Jurkat, Clone E6-1 (cell line): ENCODE measurements at regions not wholly inside any gene's neighbourhood (a gene's known extent, or its start where the extent isn't known, plus 50 kb on each side); places are given as distances from the start of the nearest gene placed in this dataset.

Experiments used
- DNase-seq: peaks from one replicate; pipeline ENCODE4 v3.0.0-alpha.2; 2011; ENCODE audit warnings: low read depth, low spot score
- H3K4me3 ChIP-seq: 2 replicates; pipeline ENCODE4 v1.5.1; 2011; ENCODE audit warnings: mild to moderate bottlenecking, low read length, control low read depth, moderate library complexity

- no peak for DNase-seq
Observed at GRCh38 chr21:16606271-16606670, 876.5 kb downstream of the USP25 start.

GRCh38 chr21:16608209-16608830 lies 878.5 kb downstream of the USP25 start:
- DNase-seq, result no peak
- H3K4me3 ChIP-seq, result no peak overlapping the region

More at GRCh38 chr21:16606271-16606670, 876.5 kb downstream of the USP25 start:
- no peak overlapping the region for H3K4me3 ChIP-seq

GRCh38 chr21:16619281-16619680 lies 889.5 kb downstream of the USP25 start:
- H3K4me3 ChIP-seq, result no peak overlapping the region

GRCh38 chr21:16620786-16621320 lies 891.1 kb downstream of the USP25 start:
- H3K4me3 ChIP-seq, result no peak overlapping the region
- DNase-seq, result no peak

More at GRCh38 chr21:16619281-16619680, 889.5 kb downstream of the USP25 start:
- no peak for DNase-seq

- DNase-seq, result no peak
- no peak overlapping the region for H3K4me3 ChIP-seq
Observed at GRCh38 chr21:16624479-16625118, 888.2 kb upstream of the CXADR start.

- DNase-seq, result no peak
- no peak overlapping the region for H3K4me3 ChIP-seq
Observed at GRCh38 chr21:16625491-16625890, 887.4 kb upstream of the CXADR start.

GRCh38 chr21:16633831-16634459 lies 878.9 kb upstream of the CXADR start:
- DNase-seq, result no peak
- no peak overlapping the region for H3K4me3 ChIP-seq

- H3K4me3 ChIP-seq, result no peak overlapping the region
- no peak for DNase-seq
Observed at GRCh38 chr21:16634515-16634914, 878.3 kb upstream of the CXADR start.

GRCh38 chr21:16640297-16641027 lies 872.4 kb upstream of the CXADR start:
- no peak overlapping the region for H3K4me3 ChIP-seq
- no peak for DNase-seq

GRCh38 chr21:16642353-16642752 lies 870.5 kb upstream of the CXADR start:
- no peak overlapping the region for H3K4me3 ChIP-seq
- no peak for DNase-seq

- H3K4me3 ChIP-seq, result no peak overlapping the region
- no peak for DNase-seq
Observed at GRCh38 chr21:16644685-16645084, 868.2 kb upstream of the CXADR start.

GRCh38 chr21:16650714-16651366 lies 862.0 kb upstream of the CXADR start:
- DNase-seq, result no peak

GRCh38 chr21:16651956-16652355 lies 860.9 kb upstream of the CXADR start:
- no peak overlapping the region for H3K4me3 ChIP-seq
- no peak for DNase-seq

More at GRCh38 chr21:16650714-16651366, 862.0 kb upstream of the CXADR start:
- no peak overlapping the region for H3K4me3 ChIP-seq

- no peak for DNase-seq
Observed at GRCh38 chr21:16663436-16663835, 849.4 kb upstream of the CXADR start.

GRCh38 chr21:16667395-16667794 lies 845.4 kb upstream of the CXADR start:
- DNase-seq, result no peak

More at GRCh38 chr21:16663436-16663835, 849.4 kb upstream of the CXADR start:
- H3K4me3 ChIP-seq, result no peak overlapping the region

GRCh38 chr21:16674949-16675348 lies 837.9 kb upstream of the CXADR start:
- H3K4me3 ChIP-seq, result no peak overlapping the region
- no peak for DNase-seq

More at GRCh38 chr21:16667395-16667794, 845.4 kb upstream of the CXADR start:
- no peak overlapping the region for H3K4me3 ChIP-seq

- H3K4me3 ChIP-seq, result no peak overlapping the region
- DNase-seq, result no peak
Observed at GRCh38 chr21:16676391-16676790, 836.5 kb upstream of the CXADR start.

GRCh38 chr21:16678429-16679160 lies 834.2 kb upstream of the CXADR start:
- no peak overlapping the region for H3K4me3 ChIP-seq
- no peak for DNase-seq
